GM04503 (cell line): ENCODE measurements at regions not wholly inside any gene's neighbourhood (a gene's known extent, or its start where the extent isn't known, plus 50 kb on each side); places are given as distances from the start of the nearest gene placed in this dataset.
"Not testable (repeated sequence)": the region's sequence is repeated elsewhere in the genome, so short reads cannot be mapped to it uniquely, and the experiment has no call there.

Source experiments
- DNase-seq: peaks from one replicate; pipeline ENCODE4 v3.0.0-alpha.2; 2012; ENCODE audit warnings: low read depth

DNA sequence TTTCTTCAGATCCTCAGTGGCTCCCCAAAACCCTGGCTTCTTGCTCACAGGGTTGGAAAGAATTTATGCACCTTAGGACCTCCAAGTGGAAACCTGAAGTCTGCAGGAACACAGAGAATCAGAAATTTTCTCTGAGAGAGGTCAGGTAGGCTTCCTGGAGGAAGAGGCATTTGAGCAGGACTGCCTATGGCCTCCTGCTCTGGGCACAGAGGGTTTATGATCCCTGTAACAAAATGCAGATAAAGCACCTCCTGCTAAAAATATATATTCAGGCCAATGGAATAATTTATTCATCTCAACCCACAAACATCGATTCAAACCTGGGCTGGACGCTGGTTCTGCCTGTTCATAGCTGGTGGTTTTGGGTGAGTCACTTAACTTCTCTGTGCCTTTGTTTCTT lies 68.1 kb upstream of the FGF3 start:
- no peak for DNase-seq

DNA sequence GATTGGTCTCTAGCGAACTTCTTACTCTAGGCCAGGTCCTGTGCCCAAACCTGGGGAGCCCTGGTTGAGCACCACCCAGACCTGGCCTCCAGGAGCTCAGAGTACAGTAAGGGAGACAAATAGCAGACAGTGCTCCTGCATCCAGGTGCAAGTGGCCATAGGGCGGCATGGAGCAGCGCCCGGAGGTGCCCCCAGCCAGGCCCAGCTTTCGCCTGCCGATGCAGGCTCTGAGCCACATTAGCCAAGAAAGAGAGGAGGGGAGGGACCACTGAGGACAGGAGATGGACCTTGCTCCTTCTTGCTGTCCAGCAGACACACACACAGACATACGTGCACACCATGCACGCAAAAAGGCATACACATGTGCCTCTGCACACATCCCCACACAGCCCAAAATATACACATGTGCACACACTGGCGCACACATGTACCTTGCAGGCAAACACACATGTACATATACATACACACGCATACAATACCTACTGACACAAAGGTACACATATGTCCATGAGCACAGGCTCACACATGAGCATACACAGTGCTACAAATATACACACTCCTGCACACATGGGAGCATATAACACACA lies 68.7 kb upstream of the FGF3 start:
- DNase-seq: no peak

DNA sequence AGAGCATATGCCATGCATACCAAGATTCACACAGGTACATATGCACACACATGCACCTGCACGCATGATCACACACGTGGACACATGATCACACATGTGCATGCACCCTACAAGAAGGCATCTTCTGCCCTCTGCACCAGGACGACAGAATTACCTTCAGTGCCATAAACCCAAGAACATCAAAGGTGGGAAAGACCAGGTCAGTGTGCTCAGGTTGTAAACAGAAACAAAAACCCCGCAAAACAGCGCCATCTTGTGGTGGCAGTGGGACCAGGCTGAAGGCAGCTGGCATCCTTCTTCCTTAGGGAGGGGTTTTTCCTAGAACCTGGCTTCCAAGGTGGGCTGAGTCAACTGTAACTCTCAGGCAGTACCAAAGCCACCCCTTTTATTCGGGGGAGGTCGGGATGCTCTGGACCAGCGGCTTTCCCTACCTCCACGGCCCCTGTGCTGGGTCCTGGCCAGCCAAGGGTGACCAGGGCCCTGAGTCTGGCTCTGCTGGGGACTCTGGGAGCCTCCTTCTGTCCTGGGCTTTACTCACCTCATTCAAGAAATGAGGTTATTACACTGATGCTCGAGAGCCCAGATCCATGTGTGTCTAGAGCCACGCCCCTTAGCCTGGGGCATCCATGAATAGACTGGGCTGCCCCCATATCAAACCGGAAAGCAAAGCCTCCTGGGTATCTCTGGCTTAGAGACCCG lies 69.4 kb upstream of the FGF3 start:
- DNase-seq: no peak

- DNase-seq: no peak
Measured at GRCh38 chr11:69889400-69890318, 70.4 kb upstream of the FGF3 start.

- no peak for DNase-seq
Measured at GRCh38 chr11:69890476-69890875, 71.3 kb upstream of the FGF3 start.

DNA sequence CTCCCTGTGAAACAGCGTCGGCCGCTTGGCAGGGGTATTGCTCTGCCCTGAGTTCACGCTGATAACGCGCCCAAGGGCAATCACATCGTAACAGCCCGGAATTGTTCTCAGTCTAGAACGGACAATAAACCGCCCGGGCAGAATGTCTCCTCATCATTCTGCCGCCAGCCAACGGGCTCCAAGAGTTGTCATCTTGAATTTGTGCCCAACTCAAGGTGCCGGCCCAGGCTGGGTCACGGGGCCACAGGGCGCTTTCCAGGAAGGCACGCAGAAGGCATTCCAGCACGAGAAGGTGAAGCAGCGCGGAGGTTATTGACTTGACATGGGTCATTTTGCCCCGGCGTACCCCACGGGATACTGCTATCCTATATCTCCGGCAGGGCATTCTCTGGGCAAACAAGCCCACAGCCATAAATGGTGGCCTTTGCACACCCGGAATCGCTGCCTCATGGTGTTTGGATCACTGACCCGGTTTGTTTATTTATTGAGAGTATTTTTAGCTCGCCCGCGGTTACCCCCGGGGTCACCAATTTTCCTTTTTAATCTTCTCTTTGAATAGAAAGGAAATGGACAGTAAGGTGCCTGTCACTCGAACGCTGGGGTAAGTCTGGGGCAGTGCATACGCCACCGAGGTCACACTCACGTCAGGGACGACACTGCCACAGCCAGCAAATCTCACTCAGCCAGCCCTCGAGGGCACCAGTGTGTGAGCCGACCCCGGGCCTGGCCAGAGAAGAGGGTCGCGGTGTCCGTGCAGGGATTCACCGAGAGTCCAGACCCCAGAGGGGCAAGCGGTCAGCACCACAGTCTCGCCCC lies 72.4 kb upstream of the FGF3 start:
- no peak for DNase-seq

- DNase-seq: no peak
Measured at GRCh38 chr11:69892237-69892985, 73.2 kb upstream of the FGF3 start.

GRCh38 chr11:69892986-69893555 lies 73.9 kb upstream of the FGF3 start:
- DNase-seq: no peak

- no peak for DNase-seq
Measured at GRCh38 chr11:69893631-69894030, 74.4 kb upstream of the FGF3 start.

DNA sequence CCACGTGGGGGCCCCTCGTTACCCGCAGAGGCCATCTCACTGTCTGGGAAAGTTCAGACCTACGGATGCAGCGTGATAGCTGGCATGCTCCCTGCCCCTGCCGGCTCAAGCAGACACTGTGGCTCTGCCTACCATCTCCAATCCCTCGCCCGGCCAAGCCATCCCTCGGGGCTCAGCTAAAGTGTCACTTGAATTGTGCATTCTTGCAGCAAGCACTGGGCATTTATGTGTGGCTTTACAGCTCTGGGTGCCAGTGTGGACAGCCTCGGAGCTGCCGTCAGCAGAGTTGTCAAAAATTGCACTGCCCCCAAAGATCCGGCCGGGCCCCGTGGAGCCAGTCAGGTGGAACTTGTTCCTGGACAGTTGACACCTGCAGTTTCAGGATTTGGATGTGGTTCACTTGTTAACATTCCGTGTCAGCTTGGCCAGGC lies 75.0 kb upstream of the FGF3 start:
- DNase-seq: no peak

GRCh38 chr11:69894648-69895047 lies 75.4 kb upstream of the FGF3 start:
- DNase-seq: no peak

DNA sequence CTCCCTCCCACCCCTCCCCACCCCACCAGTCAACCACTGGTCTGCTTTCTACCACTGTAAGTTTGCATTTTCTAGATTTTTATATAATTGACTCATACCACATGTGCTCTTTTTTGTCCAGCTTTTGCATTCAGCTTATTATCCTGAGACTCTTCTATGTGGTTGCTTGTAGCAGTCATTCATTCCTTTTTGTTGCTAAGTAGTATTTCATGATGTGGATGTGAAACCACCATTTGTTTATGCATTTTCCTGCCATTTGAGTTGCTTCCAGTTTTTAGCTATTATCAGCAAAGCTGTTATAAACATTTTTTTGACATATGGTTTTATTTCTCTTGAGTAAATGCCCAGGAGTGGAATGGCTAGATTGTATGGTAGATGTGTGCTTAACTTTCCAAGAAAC lies 77.0 kb upstream of the FGF3 start:
- DNase-seq: no peak

- no peak for DNase-seq
Measured at GRCh38 chr11:69898123-69898522, 78.9 kb upstream of the FGF3 start.

GRCh38 chr11:69899957-69900821 lies 81.0 kb upstream of the FGF3 start:
- no peak for DNase-seq

DNA sequence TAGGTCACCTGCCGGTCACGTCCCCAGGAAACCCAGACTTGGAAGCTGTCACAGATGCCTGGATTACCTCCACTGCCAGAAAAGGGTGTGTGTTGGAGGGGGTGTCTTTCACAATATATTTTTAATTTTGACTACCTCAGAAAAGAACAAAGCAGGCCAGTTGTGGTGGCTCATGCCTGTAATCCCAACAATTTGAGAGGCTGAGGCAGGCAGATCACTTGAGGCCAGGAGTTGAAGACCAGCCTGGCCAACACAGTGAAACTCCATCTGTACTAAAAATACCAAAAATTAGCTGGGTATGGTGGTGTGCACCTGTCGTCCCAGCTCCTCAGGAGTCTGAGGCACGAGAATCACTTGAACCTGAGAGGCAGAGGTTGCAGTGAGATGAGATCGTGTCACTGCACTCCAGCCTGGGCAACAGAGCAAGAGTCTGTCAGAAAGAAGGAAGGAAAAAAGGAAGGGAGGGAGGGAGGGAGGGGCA lies 81.6 kb upstream of the FGF3 start:
- not testable (repeated sequence) for DNase-seq

DNA sequence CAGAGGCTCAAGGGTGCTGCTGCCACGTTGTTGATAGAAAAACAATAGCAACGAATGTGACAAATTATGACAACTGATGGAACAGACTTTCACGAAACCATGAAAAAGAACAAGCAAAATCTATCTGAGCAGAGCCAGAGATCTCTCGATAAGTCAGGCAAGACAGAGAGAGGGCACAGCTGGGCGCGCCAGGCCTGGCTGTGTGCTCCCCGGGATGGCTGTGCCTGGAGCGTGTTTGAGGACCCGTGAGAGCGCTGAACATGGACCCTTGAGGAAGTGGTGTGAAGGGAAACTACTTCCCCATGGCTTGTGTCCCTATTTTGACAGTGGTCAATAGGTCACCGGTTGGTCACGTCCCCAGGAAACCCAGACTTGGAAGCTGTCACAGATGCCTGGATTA lies 83.1 kb upstream of the FGF3 start:
- no peak for DNase-seq

GRCh38 chr11:69903211-69903610 lies 84.0 kb upstream of the FGF3 start:
- DNase-seq: no peak

DNA sequence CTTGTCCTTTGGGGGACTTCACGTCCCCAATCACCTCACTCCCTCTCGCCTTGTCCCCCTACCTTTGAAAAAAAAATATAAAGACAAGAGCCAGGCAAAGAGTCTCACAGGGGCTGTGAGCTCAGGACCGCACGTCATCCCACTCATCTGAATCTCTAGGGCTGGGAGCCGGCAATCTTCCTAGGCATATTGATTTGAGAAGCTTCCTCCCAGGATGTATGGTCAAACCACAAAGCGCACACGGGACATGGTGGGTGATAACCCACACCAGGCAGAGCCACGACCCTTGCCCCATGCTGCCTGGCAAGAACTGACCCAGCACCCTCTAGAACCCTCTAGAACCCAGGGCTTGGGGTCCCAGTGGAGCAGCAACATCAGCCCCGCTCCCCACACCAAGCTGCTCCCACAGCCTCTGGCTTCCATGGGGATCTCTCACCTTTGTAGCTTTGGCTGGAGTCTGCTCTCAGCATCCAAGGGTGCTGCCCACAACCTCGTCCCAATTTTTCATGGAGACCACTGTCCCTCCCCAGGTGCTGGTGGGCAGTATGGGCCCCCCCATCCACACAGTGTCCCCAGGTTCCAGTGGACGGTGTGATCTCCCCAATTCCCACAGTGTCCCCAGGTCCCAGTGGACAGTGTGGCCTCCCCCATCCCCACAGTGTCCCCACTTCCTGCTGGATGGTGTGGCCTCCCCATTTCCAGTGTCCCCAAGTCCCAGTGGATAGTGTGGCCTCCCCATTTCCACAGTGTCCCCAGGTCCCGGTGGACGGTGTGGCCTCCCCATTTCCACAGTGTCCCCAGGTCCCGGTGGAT lies 85.2 kb upstream of the FGF3 start:
- DNase-seq: no peak

DNA sequence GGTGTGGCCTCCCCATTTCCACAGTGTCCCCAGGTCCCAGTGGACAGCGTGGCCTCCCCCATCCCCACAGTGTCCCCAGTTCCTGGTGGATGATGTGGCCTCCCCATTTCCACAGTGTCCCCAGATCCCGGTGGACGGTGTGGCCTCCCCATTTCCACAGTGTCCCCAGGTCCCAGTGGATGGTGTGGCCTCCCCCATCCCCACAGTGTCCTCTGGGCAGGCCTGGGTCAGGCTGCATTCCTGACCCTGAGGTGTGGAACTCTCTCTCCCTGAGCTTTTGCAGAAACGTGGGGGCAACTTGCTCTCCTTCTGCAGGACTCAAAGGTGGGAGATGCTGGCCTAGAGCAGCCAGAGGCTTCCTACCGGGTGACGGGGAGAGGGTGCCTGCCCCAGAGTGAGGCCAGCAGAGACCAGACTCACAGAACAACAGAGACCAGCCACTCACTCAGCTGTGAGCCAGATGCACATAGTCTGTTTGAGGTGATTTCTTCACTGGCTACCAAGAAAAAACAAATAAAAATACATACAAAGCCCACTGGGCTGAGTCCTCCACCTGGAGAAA lies 85.8 kb upstream of the FGF3 start:
- DNase-seq: no peak
